Lower leg skin (tissue), 3 donors: ENCODE measurements at regions not wholly inside any gene's neighbourhood (a gene's known extent, or its start where the extent isn't known, plus 50 kb on each side); places are given as distances from the start of the nearest gene placed in this dataset.

ENCODE experiments used
- POLR2A ChIP-seq, 2 donors: fragments of 450-650 bp; IDR thresholded peaks; one replicate each; pipeline ENCODE4 v1.6.1; 2016 to 2017; ENCODE audit warnings: antibody characterized with exemption in 2 of 2, mild to moderate bottlenecking in 1 of 2, moderate library complexity in 1 of 2
- TF ChIP-seq, protein P1 (sequence below), 3 donors: fragments of 450-650 bp; IDR thresholded peaks; one replicate each; pipeline ENCODE4 v1.5.1; 2016; ENCODE audit warnings: antibody characterized with exemption in 3 of 3, mild to moderate bottlenecking in 3 of 3, moderate library complexity in 2 of 3

DNA sequence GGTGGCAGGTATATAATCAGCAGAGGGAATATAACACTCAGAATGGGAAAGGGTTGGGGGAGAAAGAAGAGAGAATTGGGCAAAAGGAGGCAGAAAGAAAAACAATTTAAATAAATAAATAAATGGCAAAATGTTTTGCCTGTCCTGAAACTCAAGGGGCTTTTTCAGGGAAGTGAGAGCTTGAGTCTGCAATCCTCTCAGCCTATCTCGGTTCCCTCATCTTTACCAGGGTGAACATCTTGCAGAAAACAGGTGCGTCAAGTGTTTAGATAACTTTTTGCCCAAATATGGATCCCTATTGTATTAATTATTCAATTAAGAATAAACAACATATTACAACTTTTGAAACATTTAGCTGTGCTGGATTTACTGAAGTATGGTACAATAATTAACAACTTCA is 343.0 kb upstream of the EDIL3 start:
- TF ChIP-seq POLR2A (IDR thresholded peaks at IDR 0.05): no peak
- TF ChIP-seq, protein P1, sequence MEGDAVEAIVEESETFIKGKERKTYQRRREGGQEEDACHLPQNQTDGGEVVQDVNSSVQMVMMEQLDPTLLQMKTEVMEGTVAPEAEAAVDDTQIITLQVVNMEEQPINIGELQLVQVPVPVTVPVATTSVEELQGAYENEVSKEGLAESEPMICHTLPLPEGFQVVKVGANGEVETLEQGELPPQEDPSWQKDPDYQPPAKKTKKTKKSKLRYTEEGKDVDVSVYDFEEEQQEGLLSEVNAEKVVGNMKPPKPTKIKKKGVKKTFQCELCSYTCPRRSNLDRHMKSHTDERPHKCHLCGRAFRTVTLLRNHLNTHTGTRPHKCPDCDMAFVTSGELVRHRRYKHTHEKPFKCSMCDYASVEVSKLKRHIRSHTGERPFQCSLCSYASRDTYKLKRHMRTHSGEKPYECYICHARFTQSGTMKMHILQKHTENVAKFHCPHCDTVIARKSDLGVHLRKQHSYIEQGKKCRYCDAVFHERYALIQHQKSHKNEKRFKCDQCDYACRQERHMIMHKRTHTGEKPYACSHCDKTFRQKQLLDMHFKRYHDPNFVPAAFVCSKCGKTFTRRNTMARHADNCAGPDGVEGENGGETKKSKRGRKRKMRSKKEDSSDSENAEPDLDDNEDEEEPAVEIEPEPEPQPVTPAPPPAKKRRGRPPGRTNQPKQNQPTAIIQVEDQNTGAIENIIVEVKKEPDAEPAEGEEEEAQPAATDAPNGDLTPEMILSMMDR (IDR thresholded peaks at IDR 0.05): no peak
